Tibial nerve (tissue), 4 donors: ENCODE measurements at regions not wholly inside any gene's neighbourhood (a gene's known extent, or its start where the extent isn't known, plus 50 kb on each side); places are given as distances from the start of the nearest gene placed in this dataset.

ENCODE experiments used
- DNase-seq, 2 donors: peaks; one replicate each; pipeline ENCODE4 v3.0.0-alpha.2; 2019; ENCODE audit warnings: low spot score in 2 of 2
- H3K27ac ChIP-seq, 4 donors: fragments of 200-600 bp; sonication (generic) in 3 of 4; one replicate each; pipeline ENCODE4 v1.5.1; 2017 to 2019; ENCODE audit warnings: mild to moderate bottlenecking in 1 of 4
- H3K27me3 ChIP-seq, 2 donors: fragments of 200-600 bp; sonication (generic) in 1 of 2; one replicate each; pipeline versions ENCODE4 v1.5.1 to v1.6.0; 2017 to 2019
- H3K36me3 ChIP-seq, 3 donors: fragments of 200-600 bp; sonication (generic); one replicate each; pipeline ENCODE4 v1.5.1; 2018 to 2019
- H3K4me1 ChIP-seq, 4 donors: fragments of 200-600 bp; sonication (generic) in 3 of 4; one replicate each; pipeline ENCODE4 v1.5.1; 2017 to 2019
- H3K4me3 ChIP-seq, 4 donors: fragments of 200-600 bp; sonication (generic) in 3 of 4; one replicate each; pipeline ENCODE4 v1.5.1; 2017 to 2019; ENCODE audit warnings: mild to moderate bottlenecking in 1 of 4, moderate library complexity in 1 of 4
- H3K9me3 ChIP-seq, 4 donors: fragments of 200-600 bp; sonication (generic) in 3 of 4; one replicate each; pipeline ENCODE4 v1.5.1; 2017 to 2019
- CTCF ChIP-seq, 5 experiments: fragments of 200-600 bp in 3 of 5; fragments of 450-650 bp in 2 of 5; sonication (generic) in 3 of 5; IDR thresholded peaks; one replicate each; pipeline ENCODE4 v1.5.1; 2016 to 2019; ENCODE audit warnings: antibody characterized with exemption in 5 of 5, mild to moderate bottlenecking in 3 of 5, moderate library complexity in 2 of 5
- EP300 ChIP-seq, 2 donors: sonication (generic); formaldehyde crosslinking; IDR thresholded peaks; one replicate each; pipeline ENCODE4 v1.6.1; 2017; ENCODE audit warnings: antibody characterized with exemption in 2 of 2, mild to moderate bottlenecking in 1 of 2
- POLR2A ChIP-seq, 2 donors: fragments of 450-650 bp; IDR thresholded peaks; one replicate each; pipeline ENCODE4 v1.6.1; 2017; ENCODE audit warnings: antibody characterized with exemption in 2 of 2, mild to moderate bottlenecking in 2 of 2, moderate library complexity in 2 of 2
- WGBS, 2 donors: methylation state at CpG; one replicate each; pipeline ENCODE4 v1.1.5; 2018; 5-methylcytosine and 5-hydroxymethylcytosine counted together

GRCh38 chr2:175401956-175402469 lies 220.5 kb upstream of the ATP5MC3 start:
- WGBS, 2 donors, result 63% methylated on average over 3 of the region's 3 CpGs
- TF ChIP-seq CTCF (IDR thresholded peaks at IDR 0.05), result no peak
- no peak for TF ChIP-seq EP300 (IDR thresholded peaks at IDR 0.05)
- TF ChIP-seq POLR2A (IDR thresholded peaks at IDR 0.05), result no peak

GRCh38 chr2:175400975-175401374 lies 219.5 kb upstream of the ATP5MC3 start:
- no peak for TF ChIP-seq EP300 (IDR thresholded peaks at IDR 0.05)
- no peak for TF ChIP-seq POLR2A (IDR thresholded peaks at IDR 0.05)
- no peak for TF ChIP-seq CTCF (IDR thresholded peaks at IDR 0.05)
- Histone ChIP-seq H3K27ac (no peak overlapping the region), H3K27me3 (no peaks in the 10 kb centered on the region), H3K9me3 (no peaks in the 10 kb centered on the region), H3K4me1 (no peaks in the 10 kb centered on the region), H3K4me3 (no peak overlapping the region), H3K36me3 (no peaks in the 10 kb centered on the region)
- DNase-seq, result no peak
- WGBS, 2 donors, result 80 to 82% methylated on average over 6 of the region's 6 CpGs

More at GRCh38 chr2:175401956-175402469, 220.5 kb upstream of the ATP5MC3 start:
- Histone ChIP-seq H3K36me3 (no peaks in the 10 kb centered on the region), H3K4me3 (no peak overlapping the region), H3K4me1 (no peaks in the 10 kb centered on the region), H3K27ac (no peak overlapping the region), H3K9me3 (no peaks in the 10 kb centered on the region), H3K27me3 (no peaks in the 10 kb centered on the region)
- DNase-seq, result no peak

GRCh38 chr2:175399326-175399725 lies 217.8 kb upstream of the ATP5MC3 start:
- Histone ChIP-seq H3K36me3 (no peaks in the 10 kb centered on the region), H3K4me3 (no peak overlapping the region), H3K9me3 (no peaks in the 10 kb centered on the region), H3K4me1 (no peaks in the 10 kb centered on the region), H3K27ac (no peak overlapping the region), H3K27me3 (no peaks in the 10 kb centered on the region)
- 60 to 70% methylated on average over 4 of the region's 4 CpGs for WGBS, 2 donors
- TF ChIP-seq POLR2A (IDR thresholded peaks at IDR 0.05), result no peak
- no peak for TF ChIP-seq EP300 (IDR thresholded peaks at IDR 0.05)
- no peak for TF ChIP-seq CTCF (IDR thresholded peaks at IDR 0.05)
- no peak for DNase-seq

- H3K4me1 ChIP-seq, result no peaks in the 10 kb centered on the region
- 82 to 92% methylated on average over 6 of the region's 6 CpGs for WGBS, 2 donors
- no peaks in the 10 kb centered on the region for H3K36me3 ChIP-seq
- DNase-seq, result no peak
- H3K27me3 ChIP-seq, result no peaks in the 10 kb centered on the region
- no peak for TF ChIP-seq EP300 (IDR thresholded peaks at IDR 0.05)
- TF ChIP-seq POLR2A (IDR thresholded peaks at IDR 0.05), result no peak
- no peak for TF ChIP-seq CTCF (IDR thresholded peaks at IDR 0.05)
- H3K27ac ChIP-seq, result no peak overlapping the region
- H3K9me3 ChIP-seq, result no peaks in the 10 kb centered on the region
- no peak overlapping the region for H3K4me3 ChIP-seq
Observed at GRCh38 chr2:175398848-175399247, 217.3 kb upstream of the ATP5MC3 start.

- Histone ChIP-seq H3K4me3 (no peak overlapping the region), H3K27ac (no peak overlapping the region), H3K36me3 (no peaks in the 10 kb centered on the region), H3K27me3 (no peaks in the 10 kb centered on the region), H3K4me1 (no peaks in the 10 kb centered on the region), H3K9me3 (no peaks in the 10 kb centered on the region)
- TF ChIP-seq POLR2A (IDR thresholded peaks at IDR 0.05), result no peak
- TF ChIP-seq EP300 (IDR thresholded peaks at IDR 0.05), result no peak
- no peak for TF ChIP-seq CTCF (IDR thresholded peaks at IDR 0.05)
- no peak for DNase-seq
Observed at GRCh38 chr2:175396696-175397095, 215.2 kb upstream of the ATP5MC3 start.
